ENCODE measurements at regions not wholly inside any gene's neighbourhood (a gene's known extent, or its start where the extent isn't known, plus 50 kb on each side); places are given as distances from the start of the nearest gene placed in this dataset.
A peak's percentile ranks its signal among the peaks of the same experiment; 100 is the strongest.

DNA sequence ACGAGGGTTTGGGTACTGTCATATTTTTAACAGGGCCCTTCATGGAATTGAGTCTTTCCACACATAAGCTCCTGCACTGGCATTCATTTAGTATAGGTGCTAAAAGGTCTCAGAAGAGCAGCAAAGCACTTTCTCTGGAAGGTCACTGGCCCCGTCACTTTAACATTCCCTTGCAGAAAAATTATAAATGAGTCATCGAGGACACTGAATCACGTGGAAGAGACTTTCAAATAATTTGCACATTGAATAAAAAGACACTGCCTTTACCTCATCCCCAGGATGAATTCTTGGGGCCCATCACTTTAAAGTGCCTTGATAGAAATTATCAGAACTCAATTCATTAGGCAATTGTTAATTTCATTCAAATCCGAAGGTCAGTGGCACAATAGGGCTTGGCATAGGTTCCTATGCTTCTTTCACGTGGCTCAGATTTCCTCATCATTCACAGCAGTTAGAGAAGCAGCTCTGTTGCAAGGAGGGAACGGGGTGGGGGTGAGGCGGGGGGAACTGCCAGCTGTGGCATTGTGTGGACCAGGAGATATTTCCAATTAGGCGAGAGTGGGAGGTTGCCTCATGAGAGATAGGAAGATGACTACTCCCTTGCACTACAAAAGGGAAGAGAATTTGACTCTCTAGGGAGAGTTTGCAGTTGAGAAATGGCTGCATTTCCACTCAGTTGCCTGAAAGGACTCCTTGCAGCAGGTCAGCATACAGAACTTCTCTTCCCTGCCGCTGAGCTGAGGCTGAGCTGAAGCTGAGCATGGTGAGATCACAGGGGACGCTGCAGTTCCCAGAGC is 86.3 kb upstream of the NPAS2 start:
- H2AFZ ChIP-seq: no peak overlapping the region
- TF ChIP-seq EZH2phosphoT487 (IDR thresholded peaks at IDR 0.05; ENCODE audit: low read depth, severe bottlenecking, unreplicated experiment) (no peak), EZH2 (IDR thresholded peaks at IDR 0.05; ENCODE audit: borderline replicate concordance) (no peak)
- TF ChIP-seq, protein P1, sequence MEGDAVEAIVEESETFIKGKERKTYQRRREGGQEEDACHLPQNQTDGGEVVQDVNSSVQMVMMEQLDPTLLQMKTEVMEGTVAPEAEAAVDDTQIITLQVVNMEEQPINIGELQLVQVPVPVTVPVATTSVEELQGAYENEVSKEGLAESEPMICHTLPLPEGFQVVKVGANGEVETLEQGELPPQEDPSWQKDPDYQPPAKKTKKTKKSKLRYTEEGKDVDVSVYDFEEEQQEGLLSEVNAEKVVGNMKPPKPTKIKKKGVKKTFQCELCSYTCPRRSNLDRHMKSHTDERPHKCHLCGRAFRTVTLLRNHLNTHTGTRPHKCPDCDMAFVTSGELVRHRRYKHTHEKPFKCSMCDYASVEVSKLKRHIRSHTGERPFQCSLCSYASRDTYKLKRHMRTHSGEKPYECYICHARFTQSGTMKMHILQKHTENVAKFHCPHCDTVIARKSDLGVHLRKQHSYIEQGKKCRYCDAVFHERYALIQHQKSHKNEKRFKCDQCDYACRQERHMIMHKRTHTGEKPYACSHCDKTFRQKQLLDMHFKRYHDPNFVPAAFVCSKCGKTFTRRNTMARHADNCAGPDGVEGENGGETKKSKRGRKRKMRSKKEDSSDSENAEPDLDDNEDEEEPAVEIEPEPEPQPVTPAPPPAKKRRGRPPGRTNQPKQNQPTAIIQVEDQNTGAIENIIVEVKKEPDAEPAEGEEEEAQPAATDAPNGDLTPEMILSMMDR (IDR thresholded peaks at IDR 0.05; ENCODE audit: poor library complexity): no peak
- DNase-seq (ENCODE audit: low spot score): peak; percentile 21
- no peaks in the 10 kb centered on the region for H3K79me2 ChIP-seq
- H3K9me2 ChIP-seq (replicated peaks; ENCODE audit: insufficient read depth): no peaks in the 10 kb centered on the region
- WGBS (ENCODE audit: low lambda C conversion rate, missing lambda C conversion rate): 55% methylated on average over 11 of the region's 11 CpGs
- no peak overlapping the region for H3K27ac ChIP-seq
- H3K4me3 ChIP-seq: no peak overlapping the region
- no peaks in the 10 kb centered on the region for H3K9me3 ChIP-seq (ENCODE audit: low read depth)
- H4K20me1 ChIP-seq (ENCODE audit: insufficient read depth, poor library complexity, severe bottlenecking): no peaks in the 10 kb centered on the region
- no peaks in the 10 kb centered on the region for H3K36me3 ChIP-seq (replicated peaks; ENCODE audit: insufficient read depth, low read depth)
- no peaks in the 10 kb centered on the region for H3K4me1 ChIP-seq (ENCODE audit: insufficient read depth)
- no peak overlapping the region for H3K4me2 ChIP-seq
- H3K27me3 ChIP-seq: no peaks in the 10 kb centered on the region

DNA sequence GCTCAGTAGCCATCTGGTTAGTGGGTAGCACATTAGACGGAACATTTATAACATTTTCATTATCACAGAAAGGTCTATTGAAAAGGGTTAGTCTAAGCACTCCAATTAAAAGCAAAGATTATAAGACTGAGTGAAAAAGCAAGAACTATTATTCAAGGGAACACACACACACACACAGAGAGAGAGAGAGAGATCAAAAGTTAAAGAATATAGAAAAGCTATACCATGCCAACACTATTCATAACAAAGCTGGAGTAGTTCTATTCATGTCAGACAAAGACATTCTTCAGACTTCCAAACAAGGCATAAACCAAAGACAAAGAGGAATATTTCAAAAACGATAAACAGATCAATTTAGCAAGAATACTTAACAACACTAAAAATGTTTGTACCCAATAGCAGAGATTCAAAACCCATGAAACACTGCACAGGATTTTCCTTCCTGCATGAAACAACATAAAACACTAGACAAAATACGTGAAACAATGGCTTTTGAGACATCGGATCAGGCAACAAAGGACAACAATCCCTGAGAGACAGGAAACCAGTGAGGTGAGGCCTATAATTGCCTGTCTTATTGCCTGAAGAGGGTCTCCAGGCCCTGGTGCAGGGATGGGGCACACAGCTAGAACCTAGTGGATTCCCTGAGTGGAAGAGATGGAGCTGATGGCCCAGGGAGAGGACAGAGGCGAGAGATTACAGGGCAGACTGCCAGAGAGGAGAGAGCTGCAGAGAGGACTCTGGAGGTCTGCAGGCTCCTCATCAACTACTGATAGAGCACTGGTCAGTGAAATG is 83.6 kb upstream of the NPAS2 start:
- no peak overlapping the region for H3K4me3 ChIP-seq
- H2AFZ ChIP-seq: no peak overlapping the region
- TF ChIP-seq, protein P1 (IDR thresholded peaks at IDR 0.05; ENCODE audit: poor library complexity): no peak
- TF ChIP-seq EZH2 (IDR thresholded peaks at IDR 0.05; ENCODE audit: borderline replicate concordance) (no peak), EZH2phosphoT487 (IDR thresholded peaks at IDR 0.05; ENCODE audit: low read depth, severe bottlenecking, unreplicated experiment) (no peak)
- no peaks in the 10 kb centered on the region for H3K9me2 ChIP-seq (replicated peaks; ENCODE audit: insufficient read depth)
- H3K4me1 ChIP-seq (ENCODE audit: insufficient read depth): no peaks in the 10 kb centered on the region
- no peak for DNase-seq (ENCODE audit: low spot score)
- no peak overlapping the region for H3K4me2 ChIP-seq
- no peaks in the 10 kb centered on the region for H4K20me1 ChIP-seq (ENCODE audit: insufficient read depth, poor library complexity, severe bottlenecking)
- no peak overlapping the region for H3K27ac ChIP-seq
- no peaks in the 10 kb centered on the region for H3K36me3 ChIP-seq (replicated peaks; ENCODE audit: insufficient read depth, low read depth)
- 87% methylated on average over 5 of the region's 5 CpGs for WGBS (ENCODE audit: low lambda C conversion rate, missing lambda C conversion rate)
- no peaks in the 10 kb centered on the region for H3K27me3 ChIP-seq
- H3K79me2 ChIP-seq: no peaks in the 10 kb centered on the region
- no peaks in the 10 kb centered on the region for H3K9me3 ChIP-seq (ENCODE audit: low read depth)

DNA sequence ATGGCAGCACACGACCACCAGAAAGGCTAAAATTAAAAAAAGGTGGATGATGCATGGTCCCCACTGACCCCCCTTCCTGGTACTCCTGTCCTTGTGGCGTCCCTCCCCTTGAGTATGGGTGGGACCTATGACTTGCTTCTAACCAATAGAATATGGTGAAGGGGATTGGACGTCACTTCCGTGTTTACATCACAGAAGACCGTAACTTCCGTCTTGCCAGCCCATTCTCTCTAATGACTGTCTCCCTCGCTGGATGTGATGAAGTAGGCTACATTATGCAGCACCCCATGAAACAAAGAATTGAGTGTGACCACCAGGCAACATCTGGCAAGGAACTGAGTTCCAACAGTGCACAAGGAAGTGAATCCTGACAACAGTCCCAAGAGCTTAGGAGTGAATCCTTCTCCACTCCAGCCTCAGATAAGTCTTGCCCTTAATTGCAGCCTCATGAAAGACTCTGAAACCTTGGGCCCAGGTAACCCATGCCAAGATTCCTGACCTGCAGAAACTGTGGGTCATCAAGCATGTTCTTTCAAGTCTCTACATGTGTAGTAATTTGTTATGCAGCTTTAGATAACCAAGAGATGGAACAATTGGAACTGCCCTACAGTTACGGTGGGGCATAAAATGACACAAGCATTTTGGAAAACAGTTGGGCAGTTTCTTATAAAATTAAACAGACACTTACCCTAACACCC is 80.1 kb upstream of the NPAS2 start:
- no peak overlapping the region for H3K27ac ChIP-seq
- H4K20me1 ChIP-seq (ENCODE audit: insufficient read depth, poor library complexity, severe bottlenecking): no peaks in the 10 kb centered on the region
- H3K79me2 ChIP-seq: no peaks in the 10 kb centered on the region
- 95% methylated on average over 8 of the region's 8 CpGs for WGBS (ENCODE audit: low lambda C conversion rate, missing lambda C conversion rate)
- no peak overlapping the region for H3K4me2 ChIP-seq
- no peak overlapping the region for H3K4me3 ChIP-seq
- no peaks in the 10 kb centered on the region for H3K4me1 ChIP-seq (ENCODE audit: insufficient read depth)
- no peaks in the 10 kb centered on the region for H3K27me3 ChIP-seq
- H3K36me3 ChIP-seq (replicated peaks; ENCODE audit: insufficient read depth, low read depth): no peaks in the 10 kb centered on the region
- no peak for TF ChIP-seq EZH2 (IDR thresholded peaks at IDR 0.05; ENCODE audit: borderline replicate concordance)
- TF ChIP-seq, protein P1 (IDR thresholded peaks at IDR 0.05; ENCODE audit: poor library complexity): no peak
- no peaks in the 10 kb centered on the region for H3K9me2 ChIP-seq (replicated peaks; ENCODE audit: insufficient read depth)
- no peak overlapping the region for H2AFZ ChIP-seq
- H3K9me3 ChIP-seq (ENCODE audit: low read depth): no peaks in the 10 kb centered on the region
- DNase-seq (ENCODE audit: low spot score): no peak
